Right lobe of liver (tissue), 4 donors: ENCODE measurements at regions not wholly inside any gene's neighbourhood (a gene's known extent, or its start where the extent isn't known, plus 50 kb on each side); places are given as distances from the start of the nearest gene placed in this dataset.

Experiments used
- CTCF ChIP-seq, 4 donors: fragments of 200-600 bp in 3 of 4; fragments of 450-650 bp in 1 of 4; IDR thresholded peaks; one replicate each; pipeline versions ENCODE4 v1.5.1 to v1.8.0; 2016 to 2022; ENCODE audit warnings: antibody characterized with exemption in 4 of 4, mild to moderate bottlenecking in 2 of 4
- POLR2A ChIP-seq: fragments of 450-650 bp; IDR thresholded peaks from one replicate; pipeline ENCODE4 v1.6.1; 2017; ENCODE audit warnings: antibody characterized with exemption, mild to moderate bottlenecking
- donor health status: DM: no; HTN: no; CAD: no.
- donor health status: DM: no; HTN: no; CAD: no.
- donor health status: DM: no; HTN: yes; CAD: no.

- TF ChIP-seq CTCF (IDR thresholded peaks at IDR 0.05) = no peak
- TF ChIP-seq POLR2A = no peak
Measured at GRCh38 chr16:86640265-86640843, 62.0 kb downstream of the FOXL1 start.
